NCI-H2107 (cell line): ENCODE measurements at regions not wholly inside any gene's neighbourhood (a gene's known extent, or its start where the extent isn't known, plus 50 kb on each side); places are given as distances from the start of the nearest gene placed in this dataset.
A peak's percentile ranks its signal among the peaks of the same experiment; 100 is the strongest.
"Not testable (repeated sequence)": the region's sequence is repeated elsewhere in the genome, so short reads cannot be mapped to it uniquely, and the experiment has no call there.

ENCODE experiments used
- DNase-seq: peaks from one replicate; lab custom pipeline; 2025; lab: John Stamatoyannopoulos, UW

GRCh38 chr3:140752499-140752898, 74.6 kb downstream of the TRIM42 start:
- DNase-seq: no peak

- DNase-seq: peak; percentile 5
Measured at GRCh38 chr3:140753865-140754754, 76.2 kb downstream of the TRIM42 start.

- DNase-seq: no peak
Measured at GRCh38 chr3:140754936-140755335, 77.1 kb downstream of the TRIM42 start.

GRCh38 chr3:140756240-140757016, 78.6 kb downstream of the TRIM42 start:
- no peak for DNase-seq

GRCh38 chr3:140758791-140759444, 81.1 kb downstream of the TRIM42 start:
- no peak for DNase-seq

GRCh38 chr3:140760324-140761075, 82.6 kb downstream of the TRIM42 start:
- DNase-seq: no peak

GRCh38 chr3:140761076-140761639, 83.3 kb downstream of the TRIM42 start:
- DNase-seq: no peak

- no peak for DNase-seq
Measured at GRCh38 chr3:140762746-140763145, 84.9 kb downstream of the TRIM42 start.

GRCh38 chr3:140763532-140763931, 85.7 kb downstream of the TRIM42 start:
- no peak for DNase-seq

- no peak for DNase-seq
Measured at GRCh38 chr3:140765246-140765645, 87.4 kb downstream of the TRIM42 start.

- no peak for DNase-seq
Measured at GRCh38 chr3:140766465-140766864, 88.6 kb downstream of the TRIM42 start.

GRCh38 chr3:140767566-140767965, 89.7 kb downstream of the TRIM42 start:
- DNase-seq: no peak

GRCh38 chr3:140768941-140769340, 91.1 kb downstream of the TRIM42 start:
- DNase-seq: no peak

- DNase-seq: no peak
Measured at GRCh38 chr3:140769951-140770350, 92.1 kb downstream of the TRIM42 start.

GRCh38 chr3:140770977-140771667, 93.3 kb downstream of the TRIM42 start:
- DNase-seq: no peak

- no peak for DNase-seq
Measured at GRCh38 chr3:140777631-140778233, 99.9 kb downstream of the TRIM42 start.

- DNase-seq: no peak
Measured at GRCh38 chr3:140791368-140791767, 113.5 kb downstream of the TRIM42 start.

- no peak for DNase-seq
Measured at GRCh38 chr3:140794507-140794906, 116.6 kb downstream of the TRIM42 start.

GRCh38 chr3:140802898-140803297, 125.0 kb downstream of the TRIM42 start:
- not testable (repeated sequence) for DNase-seq

GRCh38 chr3:140809316-140809715, 131.5 kb downstream of the TRIM42 start:
- DNase-seq: no peak
